Osteocyte (in vitro differentiated cells): ENCODE measurements at regions not wholly inside any gene's neighbourhood (a gene's known extent, or its start where the extent isn't known, plus 50 kb on each side); places are given as distances from the start of the nearest gene placed in this dataset.

Source experiments
- DNase-seq: peaks from one replicate; pipeline ENCODE4 v3.0.0; 2021; ENCODE audit warnings: mixed read lengths; ENCODE audit not compliant: unreplicated experiment; ENCODE audit errors: extremely low spot score
- H3K27ac Mint-ChIP-seq: one replicate; pipeline ENCODE4 v1.8.0; 2021; ENCODE audit warnings: mild to moderate bottlenecking, mixed read lengths; ENCODE audit not compliant: unreplicated experiment
- H3K27me3 Mint-ChIP-seq: one replicate; pipeline ENCODE4 v1.8.0; 2021; ENCODE audit warnings: mixed read lengths; ENCODE audit not compliant: unreplicated experiment
- H3K36me3 Mint-ChIP-seq: one replicate; pipeline ENCODE4 v1.8.0; 2021; ENCODE audit warnings: mixed read lengths; ENCODE audit not compliant: unreplicated experiment
- H3K4me1 Mint-ChIP-seq: one replicate; pipeline ENCODE4 v1.8.0; 2021; ENCODE audit warnings: mixed read lengths; ENCODE audit not compliant: unreplicated experiment
- H3K4me3 Mint-ChIP-seq: one replicate; pipeline ENCODE4 v1.8.0; 2021; ENCODE audit warnings: mild to moderate bottlenecking, moderate library complexity, mixed read lengths; ENCODE audit not compliant: unreplicated experiment
- H3K9me3 Mint-ChIP-seq: one replicate; pipeline ENCODE4 v1.8.0; 2021; ENCODE audit warnings: mixed read lengths; ENCODE audit not compliant: unreplicated experiment
- CTCF ChIP-seq: fragments of 200-600 bp; sonication (generic); IDR thresholded peaks from 2 replicates; pipeline ENCODE4 v1.5.0; 2021; ENCODE audit warnings: antibody characterized with exemption, mild to moderate bottlenecking, moderate library complexity

GRCh38 chr18:7338846-7339245 is 108.0 kb downstream of the LRRC30 start:
- Mint-ChIP-seq H3K27ac (no peak overlapping the region), H3K27me3 (peaks cover 4% of the 10 kb centered on the region), H3K9me3 (no peaks in the 10 kb centered on the region), H3K4me1 (no peaks in the 10 kb centered on the region), H3K36me3 (no peaks in the 10 kb centered on the region), H3K4me3 (no peak overlapping the region)
- no peak for DNase-seq
- no peak for TF ChIP-seq CTCF

- H3K27ac Mint-ChIP-seq: no peak overlapping the region
- H3K9me3 Mint-ChIP-seq: no peaks in the 10 kb centered on the region
- no peak overlapping the region for H3K4me3 Mint-ChIP-seq
- DNase-seq: no peak
- no peaks in the 10 kb centered on the region for H3K36me3 Mint-ChIP-seq
- no peak for TF ChIP-seq CTCF
- peaks cover 4% of the 10 kb centered on the region for H3K27me3 Mint-ChIP-seq
- H3K4me1 Mint-ChIP-seq: no peaks in the 10 kb centered on the region
Observed at GRCh38 chr18:7341581-7342337, 110.9 kb downstream of the LRRC30 start.

GRCh38 chr18:7349181-7349837 is 118.4 kb downstream of the LRRC30 start:
- Mint-ChIP-seq H3K27me3 (peaks cover 10% of the 10 kb centered on the region), H3K9me3 (no peaks in the 10 kb centered on the region), H3K36me3 (no peaks in the 10 kb centered on the region), H3K4me3 (no peak overlapping the region), H3K4me1 (no peaks in the 10 kb centered on the region), H3K27ac (no peak overlapping the region)
- no peak for DNase-seq
- TF ChIP-seq CTCF: no peak

GRCh38 chr18:7358989-7359726 is 128.3 kb downstream of the LRRC30 start:
- Mint-ChIP-seq H3K4me3 (no peak overlapping the region), H3K36me3 (no peaks in the 10 kb centered on the region), H3K27ac (no peak overlapping the region), H3K4me1 (no peaks in the 10 kb centered on the region), H3K9me3 (peaks cover 3% of the 10 kb centered on the region), H3K27me3 (peaks cover 14% of the 10 kb centered on the region)
- DNase-seq: no peak
- no peak for TF ChIP-seq CTCF
